ENCODE measurements at regions not wholly inside any gene's neighbourhood (a gene's known extent, or its start where the extent isn't known, plus 50 kb on each side); places are given as distances from the start of the nearest gene placed in this dataset.
A peak's percentile ranks its signal among the peaks of the same experiment; 100 is the strongest.
"Not testable (repeated sequence)": the region's sequence is repeated elsewhere in the genome, so short reads cannot be mapped to it uniquely, and the experiment has no call there.

GRCh38 chr2:16943279-16943958 is 277.8 kb upstream of the CYRIA start:
- DNase-seq (ENCODE audit: low read depth, low spot score): no peak
- in situ Hi-C loops (cut with HindIII; ENCODE audit: low pct_unique_long_range_greater_than_20kb, low sequenced_read_pairs): no loop called here

- in situ Hi-C loops (cut with HindIII; ENCODE audit: low pct_unique_long_range_greater_than_20kb, low sequenced_read_pairs): no loop called here
- DNase-seq (ENCODE audit: low read depth, low spot score): no peak
Observed at GRCh38 chr2:16940214-16940613, 274.6 kb upstream of the CYRIA start.

DNA sequence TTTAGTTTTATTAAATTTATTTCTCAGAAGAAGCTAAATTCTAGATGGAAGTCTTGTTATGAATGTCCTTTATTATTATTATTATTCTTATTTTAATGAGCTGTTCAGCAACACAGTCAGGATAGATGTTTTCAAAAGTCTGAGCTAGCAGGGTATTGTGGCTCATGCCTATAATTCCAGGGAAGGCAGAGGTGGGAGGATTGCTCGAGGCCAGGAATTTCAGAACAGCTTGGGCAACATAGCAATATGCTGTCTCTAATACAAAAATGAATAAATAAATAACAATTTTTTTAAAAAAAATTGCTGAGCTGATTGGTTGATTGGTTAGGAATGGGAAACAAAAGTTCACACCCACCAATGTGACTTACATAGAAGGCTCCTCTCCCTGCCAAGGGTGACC is 274.1 kb upstream of the CYRIA start:
- DNase-seq (ENCODE audit: low read depth, low spot score): no peak
- in situ Hi-C loops (cut with HindIII; ENCODE audit: low pct_unique_long_range_greater_than_20kb, low sequenced_read_pairs): no loop called here

DNA sequence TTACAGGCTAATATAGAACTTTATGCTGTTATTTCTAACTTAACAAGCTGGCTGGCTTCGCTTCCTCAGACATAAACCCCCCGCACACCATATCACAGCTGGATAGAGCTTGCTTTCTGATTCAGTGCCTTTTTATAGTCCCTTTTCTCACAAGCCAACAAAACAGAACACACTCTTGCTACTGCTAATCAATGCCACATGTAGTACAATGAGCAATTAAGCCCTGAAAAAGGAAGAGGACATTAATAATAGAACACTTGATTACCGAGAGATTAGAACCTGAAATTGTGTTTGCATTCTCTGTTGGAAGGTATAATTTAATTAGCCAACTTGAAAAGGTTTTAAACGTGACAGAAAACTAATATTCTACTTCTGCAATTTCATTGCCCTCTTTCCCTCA is 267.7 kb upstream of the CYRIA start:
- DNase-seq (ENCODE audit: low read depth, low spot score): no peak
- in situ Hi-C loops (cut with HindIII; ENCODE audit: low pct_unique_long_range_greater_than_20kb, low sequenced_read_pairs): no loop called here

GRCh38 chr2:16932826-16933225 is 267.2 kb upstream of the CYRIA start:
- DNase-seq (ENCODE audit: low read depth, low spot score): no peak
- in situ Hi-C loops (cut with HindIII; ENCODE audit: low pct_unique_long_range_greater_than_20kb, low sequenced_read_pairs): no loop called here

GRCh38 chr2:16931441-16931840 is 265.8 kb upstream of the CYRIA start:
- no peak for DNase-seq (ENCODE audit: low read depth, low spot score)
- in situ Hi-C loops (cut with HindIII; ENCODE audit: low pct_unique_long_range_greater_than_20kb, low sequenced_read_pairs): no loop called here

DNA sequence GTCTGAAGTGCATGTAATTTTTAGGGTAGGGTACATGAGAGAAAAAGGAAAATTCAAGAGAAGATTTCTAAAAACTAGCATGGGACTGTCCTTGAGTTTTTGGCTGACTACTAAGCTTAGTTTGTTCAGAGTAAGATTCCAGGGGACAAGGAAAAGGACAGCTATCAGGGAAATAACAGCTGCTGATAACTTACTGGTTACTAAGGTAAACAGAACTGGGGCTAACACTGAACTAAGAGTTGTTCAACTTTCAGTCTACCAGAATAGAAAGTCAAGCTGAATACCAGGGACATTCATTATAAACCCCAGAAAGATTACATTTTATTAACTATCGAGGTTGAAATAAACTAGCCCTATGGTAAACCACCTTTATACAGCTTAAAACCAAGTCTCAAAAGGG is 261.8 kb upstream of the CYRIA start:
- no peak for DNase-seq (ENCODE audit: low read depth, low spot score)
- in situ Hi-C loops (cut with HindIII; ENCODE audit: low pct_unique_long_range_greater_than_20kb, low sequenced_read_pairs): no loop called here

DNA sequence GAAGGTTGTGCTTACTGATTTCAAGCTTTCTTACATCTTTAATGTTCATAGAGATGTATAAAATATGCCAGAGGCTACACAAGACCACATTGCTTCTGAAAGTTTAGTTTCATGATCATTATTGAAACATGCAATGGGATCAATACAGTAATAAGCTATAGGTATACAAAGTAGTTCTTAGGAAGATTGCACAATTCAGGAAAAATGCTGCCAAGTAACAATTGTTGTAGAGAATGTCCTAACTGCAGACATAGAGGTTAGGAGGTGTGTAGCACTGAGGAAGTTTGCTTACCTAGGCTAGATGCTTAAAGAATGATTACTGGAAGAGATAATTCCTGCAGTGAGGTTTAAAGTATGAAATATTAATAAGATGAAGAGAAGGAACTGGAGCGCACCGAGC is 259.5 kb upstream of the CYRIA start:
- DNase-seq (ENCODE audit: low read depth, low spot score): no peak
- in situ Hi-C loops (cut with HindIII; ENCODE audit: low pct_unique_long_range_greater_than_20kb, low sequenced_read_pairs): no loop called here

DNA sequence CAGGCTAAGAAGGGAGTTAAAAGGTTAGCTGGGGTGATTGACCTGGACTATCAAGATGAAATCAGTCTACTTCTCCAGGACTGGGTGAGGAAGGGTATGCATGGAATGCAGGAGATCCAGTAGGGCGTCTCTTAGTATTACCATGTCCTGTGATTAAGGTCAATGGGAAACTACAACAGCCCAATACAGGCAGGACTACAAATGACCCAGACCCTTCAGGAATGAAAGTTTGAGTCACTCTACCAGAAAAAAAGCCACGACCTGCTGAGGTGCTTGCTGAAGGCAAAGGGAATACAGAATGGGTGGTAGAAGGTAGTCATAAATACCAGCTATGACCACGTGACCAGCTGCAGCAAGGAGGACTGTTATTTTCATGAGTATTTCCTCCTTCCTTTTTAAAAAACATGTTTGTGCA is 249.7 kb upstream of the CYRIA start:
- DNase-seq (ENCODE audit: low read depth, low spot score); in situ Hi-C loops (cut with HindIII; ENCODE audit: low pct_unique_long_range_greater_than_20kb, low sequenced_read_pairs): not testable (repeated sequence)

- in situ Hi-C loops (cut with HindIII; ENCODE audit: low pct_unique_long_range_greater_than_20kb, low sequenced_read_pairs): no loop called here
- no peak for DNase-seq (ENCODE audit: low read depth, low spot score)
Observed at GRCh38 chr2:16911746-16912145, 246.1 kb upstream of the CYRIA start.

DNA sequence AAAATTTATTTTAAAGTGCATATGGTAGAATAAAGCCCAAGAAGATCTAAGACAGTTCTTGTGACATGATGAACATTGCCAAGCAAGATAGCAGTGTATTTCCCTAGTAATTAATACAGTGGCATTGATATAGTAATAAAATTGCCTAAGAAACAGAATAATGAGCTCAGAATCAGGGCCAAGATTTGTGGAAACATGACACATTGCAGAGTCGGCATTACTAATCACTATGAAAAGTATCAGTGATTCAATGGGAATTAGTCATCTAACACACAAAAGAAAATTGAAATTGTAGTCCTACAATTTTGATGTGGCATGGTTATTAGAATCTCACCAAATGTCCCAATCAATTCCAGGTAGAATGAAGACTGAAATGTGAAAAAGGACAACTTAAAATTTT is 243.0 kb upstream of the CYRIA start:
- in situ Hi-C loops (cut with HindIII; ENCODE audit: low pct_unique_long_range_greater_than_20kb, low sequenced_read_pairs): no loop called here
- DNase-seq (ENCODE audit: low read depth, low spot score): no peak

DNA sequence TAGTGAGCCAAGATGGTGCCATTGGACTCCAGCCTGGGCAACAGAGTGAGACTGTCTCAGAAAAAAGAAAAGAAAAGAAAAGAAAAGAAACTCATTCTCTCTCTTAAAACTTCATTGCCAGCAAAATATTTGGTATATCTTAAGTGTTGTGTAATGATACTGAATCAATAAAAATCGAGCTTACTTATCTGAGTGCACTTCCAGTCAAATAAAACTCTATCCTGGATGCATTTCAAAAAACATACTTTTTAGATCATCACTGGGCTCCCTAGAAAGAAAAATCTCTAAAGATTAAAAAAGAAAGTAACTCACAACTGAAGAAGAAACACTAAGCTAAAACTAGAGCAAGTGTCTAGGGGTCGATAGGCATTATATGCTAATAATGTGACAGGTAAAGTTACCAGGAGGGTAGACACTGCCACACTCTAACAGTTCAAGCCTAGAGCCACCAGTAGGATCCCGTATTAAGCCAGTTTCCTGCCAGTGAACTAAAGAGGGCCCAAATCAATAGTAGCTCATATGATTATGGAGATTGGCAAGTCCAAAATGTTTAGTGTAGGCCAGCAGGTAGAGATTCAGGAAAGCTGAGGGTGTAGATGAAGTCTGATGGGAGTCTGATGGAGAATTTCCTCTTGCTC is 242.1 kb upstream of the CYRIA start:
- DNase-seq (ENCODE audit: low read depth, low spot score): no peak
- in situ Hi-C loops (cut with HindIII; ENCODE audit: low pct_unique_long_range_greater_than_20kb, low sequenced_read_pairs): no loop called here

DNA sequence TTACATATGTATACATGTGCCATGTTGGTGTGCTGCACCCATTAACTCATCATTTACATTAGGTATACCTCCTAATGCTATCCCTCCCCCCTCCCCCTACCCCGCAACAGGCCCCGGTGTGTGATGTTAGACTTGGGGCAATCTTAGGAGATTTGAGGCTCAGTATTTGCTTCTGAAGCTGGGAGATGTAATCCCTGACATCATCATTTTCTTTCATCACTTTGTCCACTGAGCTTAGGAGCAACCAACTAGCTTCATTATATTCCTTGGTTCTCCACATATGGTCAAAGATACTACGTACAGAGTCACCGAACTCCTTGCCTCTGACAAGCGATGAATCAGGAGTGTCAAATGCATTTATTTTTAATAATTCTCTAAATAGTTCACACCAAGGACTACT is 239.7 kb upstream of the CYRIA start:
- DNase-seq (ENCODE audit: low read depth, low spot score); in situ Hi-C loops (cut with HindIII; ENCODE audit: low pct_unique_long_range_greater_than_20kb, low sequenced_read_pairs): not testable (repeated sequence)

DNA sequence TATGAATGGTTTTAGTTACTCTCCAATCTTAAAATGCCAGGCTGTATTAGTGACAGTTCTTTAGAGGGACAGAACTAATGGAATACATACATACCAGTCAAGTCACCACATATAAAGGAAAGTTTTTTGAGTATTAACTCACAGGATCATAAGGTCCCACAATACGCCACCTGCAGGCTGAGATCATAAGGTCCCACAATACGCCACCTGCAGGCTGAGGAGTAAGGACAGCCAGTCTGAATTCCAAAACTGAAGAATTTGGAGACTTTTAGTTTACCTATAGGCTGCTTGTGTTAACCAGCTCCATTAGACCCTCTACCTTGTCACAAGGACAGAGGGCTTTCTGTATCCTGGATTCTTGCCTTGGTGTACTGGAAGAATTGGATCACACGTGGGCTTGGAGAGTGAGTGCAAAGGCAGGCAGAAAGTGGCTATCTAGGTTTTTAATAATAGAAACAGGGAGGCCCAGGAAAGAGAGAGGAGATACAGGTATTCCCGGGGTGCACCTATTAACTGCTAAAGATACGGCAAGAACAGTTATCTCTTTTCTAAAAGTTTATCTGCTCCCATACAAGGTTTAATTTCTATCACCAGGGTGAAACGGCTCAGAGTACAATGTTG is 234.9 kb upstream of the CYRIA start:
- in situ Hi-C loops (cut with HindIII; ENCODE audit: low pct_unique_long_range_greater_than_20kb, low sequenced_read_pairs): no loop called here
- peak; percentile 69 for DNase-seq (ENCODE audit: low read depth, low spot score)

DNA sequence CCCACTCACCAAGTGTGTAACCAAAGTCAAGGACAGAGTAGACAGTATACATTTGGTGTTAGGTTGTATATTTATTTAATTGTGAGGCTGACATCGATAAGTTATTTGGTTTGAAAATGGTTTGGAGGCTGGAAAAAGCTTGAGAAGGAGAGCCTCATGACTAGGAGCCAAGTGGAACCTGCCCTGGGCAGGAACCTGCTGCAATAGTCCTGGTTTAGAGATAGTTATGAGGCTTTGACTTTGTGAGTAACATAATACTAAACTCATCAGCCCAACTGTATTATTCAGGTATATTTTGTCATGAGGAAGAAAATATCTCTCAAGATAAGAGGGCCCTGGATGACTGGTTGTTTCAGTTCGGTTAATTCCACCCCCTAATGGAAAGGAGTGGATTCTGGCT is 234.3 kb upstream of the CYRIA start:
- DNase-seq (ENCODE audit: low read depth, low spot score): no peak

DNA sequence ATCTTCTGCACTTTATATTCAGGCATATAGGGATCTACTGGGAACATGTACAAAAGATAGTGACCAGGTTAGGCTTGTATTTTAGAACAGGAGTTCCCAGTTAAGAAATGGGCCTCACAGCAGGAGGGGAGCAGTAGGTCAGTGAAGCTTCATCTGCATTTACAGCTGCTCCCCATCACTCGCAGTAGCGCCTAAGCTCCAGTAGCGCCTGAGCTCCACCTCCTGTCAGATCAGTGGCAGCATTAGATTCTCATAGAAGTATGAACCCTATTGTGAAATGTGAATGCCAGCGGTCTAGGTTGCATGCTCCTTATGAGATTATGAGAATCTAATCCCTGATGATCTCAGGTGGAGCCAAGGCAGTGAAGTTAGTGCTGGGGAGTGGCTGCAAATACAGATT is 224.4 kb upstream of the CYRIA start:
- no peak for DNase-seq (ENCODE audit: low read depth, low spot score)
- in situ Hi-C loops (cut with HindIII; ENCODE audit: low pct_unique_long_range_greater_than_20kb, low sequenced_read_pairs): no loop called here

More for the DNA sequence above, 234.3 kb upstream of the CYRIA start:
- in situ Hi-C loops (cut with HindIII; ENCODE audit: low pct_unique_long_range_greater_than_20kb, low sequenced_read_pairs): no loop called here

DNA sequence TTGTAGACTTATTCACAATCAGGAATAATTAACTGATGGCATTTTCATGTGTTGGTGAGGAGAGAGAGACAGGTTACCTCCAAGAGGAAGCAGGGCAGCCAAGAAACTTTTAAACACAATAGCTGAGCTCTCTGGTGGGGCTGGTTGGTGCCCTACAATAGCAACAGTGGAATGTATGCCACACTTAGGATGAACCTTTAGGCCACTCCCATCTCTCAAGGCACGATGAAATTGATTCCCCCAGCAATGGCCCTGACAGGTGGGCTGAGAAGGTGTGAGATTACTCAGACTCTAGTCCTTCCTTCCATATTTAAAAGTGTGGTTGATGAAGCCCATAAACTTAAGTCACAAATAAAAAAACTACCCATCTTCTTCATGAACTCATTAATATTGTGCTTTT is 219.4 kb upstream of the CYRIA start:
- in situ Hi-C loops (cut with HindIII; ENCODE audit: low pct_unique_long_range_greater_than_20kb, low sequenced_read_pairs): no loop called here
- no peak for DNase-seq (ENCODE audit: low read depth, low spot score)

GRCh38 chr2:16882706-16883105 is 217.1 kb upstream of the CYRIA start:
- in situ Hi-C loops (cut with HindIII; ENCODE audit: low pct_unique_long_range_greater_than_20kb, low sequenced_read_pairs): no loop called here

GRCh38 chr2:16881122-16881521 is 215.5 kb upstream of the CYRIA start:
- no peak for DNase-seq (ENCODE audit: low read depth, low spot score)
- in situ Hi-C loops (cut with HindIII; ENCODE audit: low pct_unique_long_range_greater_than_20kb, low sequenced_read_pairs): no loop called here

More at GRCh38 chr2:16882706-16883105, 217.1 kb upstream of the CYRIA start:
- no peak for DNase-seq (ENCODE audit: low read depth, low spot score)
